ENCODE measurements at regions not wholly inside any gene's neighbourhood (a gene's known extent, or its start where the extent isn't known, plus 50 kb on each side); places are given as distances from the start of the nearest gene placed in this dataset.

- no peak for TF ChIP-seq CTCF (IDR thresholded peaks at IDR 0.05; ENCODE audit: low read depth, low read length)
- H3K4me3 ChIP-seq (ENCODE audit: low read depth, low read length) = no peak overlapping the region
These were observed 477.9 kb downstream of the STIM2 start for GRCh38 chr4:27338530-27338929.

- no peak overlapping the region for H3K4me3 ChIP-seq (ENCODE audit: low read depth, low read length)
- no peak for TF ChIP-seq CTCF (IDR thresholded peaks at IDR 0.05; ENCODE audit: low read depth, low read length)
These were observed 482.8 kb downstream of the STIM2 start for GRCh38 chr4:27343411-27343810.

GRCh38 chr4:27350161-27350560, 489.5 kb downstream of the STIM2 start:
- no peak for TF ChIP-seq CTCF (IDR thresholded peaks at IDR 0.05; ENCODE audit: low read depth, low read length)
- H3K4me3 ChIP-seq (ENCODE audit: low read depth, low read length) = no peak overlapping the region

DNA sequence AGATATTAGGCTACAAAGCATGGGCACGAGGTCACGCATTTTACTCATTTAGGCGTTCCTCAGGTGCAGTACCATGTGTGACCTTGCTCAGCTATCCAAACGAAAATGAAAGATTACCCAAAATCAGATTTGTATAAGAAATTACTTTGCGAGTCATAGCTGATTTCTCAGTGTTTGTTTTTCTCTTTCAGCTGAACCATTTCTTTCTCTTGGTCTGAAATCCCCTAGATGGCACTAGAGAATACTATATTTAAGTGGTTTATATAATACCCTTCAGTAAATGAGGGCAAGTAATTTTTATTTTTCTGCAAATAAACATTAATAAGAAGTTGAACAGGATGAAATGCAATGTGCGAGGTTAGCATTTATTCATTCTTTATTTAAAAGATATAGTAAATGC, 496.6 kb downstream of the STIM2 start:
- no peak overlapping the region for H3K4me3 ChIP-seq (ENCODE audit: low read depth, low read length)
- TF ChIP-seq CTCF (IDR thresholded peaks at IDR 0.05; ENCODE audit: low read depth, low read length) = no peak

- no peak for TF ChIP-seq CTCF (IDR thresholded peaks at IDR 0.05; ENCODE audit: low read depth, low read length)
- no peak overlapping the region for H3K4me3 ChIP-seq (ENCODE audit: low read depth, low read length)
These were observed 497.6 kb downstream of the STIM2 start for GRCh38 chr4:27358269-27358668.

DNA sequence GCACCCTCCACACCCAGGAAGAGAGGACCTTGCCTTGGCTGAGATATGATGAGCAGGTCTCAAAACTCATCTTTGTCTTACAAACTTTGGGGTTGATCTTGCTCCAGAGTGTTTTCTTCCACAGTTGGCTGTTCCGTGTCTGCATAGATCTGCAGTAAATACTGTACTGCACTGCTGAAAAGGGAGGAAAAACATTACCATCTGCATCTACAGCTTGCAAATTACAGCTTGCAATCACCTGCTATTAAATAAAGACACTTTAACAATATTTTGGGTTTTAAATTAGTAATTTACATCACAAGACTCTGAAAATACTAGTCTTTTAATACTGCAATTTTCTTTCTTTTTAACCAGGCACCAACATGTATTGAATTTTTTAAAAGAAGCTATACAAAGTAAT, 499.5 kb downstream of the STIM2 start:
- H3K4me3 ChIP-seq (ENCODE audit: low read depth, low read length) = no peak overlapping the region
- no peak for TF ChIP-seq CTCF (IDR thresholded peaks at IDR 0.05; ENCODE audit: low read depth, low read length)

- no peak for TF ChIP-seq CTCF (IDR thresholded peaks at IDR 0.05; ENCODE audit: low read depth, low read length)
- H3K4me3 ChIP-seq (ENCODE audit: low read depth, low read length) = no peak overlapping the region
These were observed 500.2 kb downstream of the STIM2 start for GRCh38 chr4:27360790-27361267.

Measured in WI38 (cell line).